OCI-LY1 (cell line): ENCODE measurements at regions not wholly inside any gene's neighbourhood (a gene's known extent, or its start where the extent isn't known, plus 50 kb on each side); places are given as distances from the start of the nearest gene placed in this dataset.

Source experiments
- CTCF ChIP-seq: fragments of 200-600 bp; sonication (generic), shearing (Covaris generic); IDR thresholded peaks from 2 replicates; pipeline ENCODE4 v1.5.1; 2017; ENCODE audit warnings: mild to moderate bottlenecking, antibody characterized with exemption, low read length, moderate library complexity, mixed read lengths
- EZH2 ChIP-seq: fragments of 200-600 bp; sonication (generic), shearing (Covaris generic); IDR thresholded peaks from 2 replicates; pipeline ENCODE4 v1.8.0; 2017; ENCODE audit warnings: borderline replicate concordance, mixed run types, mild to moderate bottlenecking, antibody characterized with exemption, low read length, moderate library complexity, mixed read lengths

- TF ChIP-seq CTCF = no peak
- no peak for TF ChIP-seq EZH2
Measured at GRCh38 chr21:28228636-28228995, 764.1 kb downstream of the LTN1 start.
